GM19397 (cell line): ENCODE measurements at regions not wholly inside any gene's neighbourhood (a gene's known extent, or its start where the extent isn't known, plus 50 kb on each side); places are given as distances from the start of the nearest gene placed in this dataset.
"Not testable (repeated sequence)": the region's sequence is repeated elsewhere in the genome, so short reads cannot be mapped to it uniquely, and the experiment has no call there.

ENCODE experiments used
- ATAC-seq: cut with Tn5 transposase; IDR thresholded peaks from one replicate; pipeline ENCODE4 v1.9.1; 2021; ENCODE audit warnings: mild to moderate bottlenecking, moderate library complexity; ENCODE audit not compliant: unreplicated experiment

DNA sequence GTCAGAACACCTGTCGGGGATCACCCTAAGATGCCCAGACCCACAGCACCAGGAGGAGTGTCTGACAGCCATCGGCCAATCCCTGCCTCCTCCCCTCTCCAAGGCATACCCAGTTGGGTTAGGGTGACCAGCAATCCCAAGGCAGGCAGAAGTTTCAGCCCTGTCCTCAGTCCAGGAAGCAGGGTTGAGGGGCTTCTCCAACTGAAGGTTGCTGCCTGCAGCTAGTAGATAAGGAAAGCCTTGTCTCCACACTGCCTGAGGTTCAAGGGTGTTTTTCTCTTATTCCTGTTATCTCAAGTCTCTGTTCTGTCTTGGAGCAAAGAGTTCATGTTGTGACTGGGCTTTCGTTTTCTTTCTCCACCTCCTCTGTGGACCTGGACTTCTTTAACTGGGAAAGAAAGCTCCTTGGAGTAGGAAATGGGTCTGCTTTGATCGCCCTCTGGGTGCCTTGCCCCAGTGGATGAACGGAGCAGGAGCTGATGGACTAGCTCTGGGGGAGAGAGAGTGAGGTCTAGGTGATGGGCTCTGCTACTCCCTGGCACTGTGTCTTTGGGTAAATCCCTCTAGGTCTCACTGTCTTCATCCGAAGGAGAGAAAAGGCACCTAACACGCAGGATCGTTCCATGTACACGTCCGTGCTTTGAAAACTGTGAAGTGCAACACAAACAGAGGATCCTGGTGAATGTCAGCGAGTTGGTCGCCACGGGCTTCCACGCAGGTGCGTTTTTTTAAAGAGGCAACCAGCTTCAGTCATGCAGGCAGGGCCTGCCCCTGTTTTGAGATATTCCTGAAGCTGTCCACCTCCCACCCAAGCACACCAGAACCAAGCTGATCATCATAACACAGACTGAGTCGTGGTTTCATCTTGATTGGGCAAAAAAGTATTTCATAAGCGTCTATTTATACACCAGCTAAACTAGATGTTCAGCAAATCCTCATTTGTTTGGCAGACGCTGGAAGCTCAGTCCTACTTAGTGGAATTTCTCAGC, 52.5 kb upstream of the FOXN3 start:
- no peak for ATAC-seq

DNA sequence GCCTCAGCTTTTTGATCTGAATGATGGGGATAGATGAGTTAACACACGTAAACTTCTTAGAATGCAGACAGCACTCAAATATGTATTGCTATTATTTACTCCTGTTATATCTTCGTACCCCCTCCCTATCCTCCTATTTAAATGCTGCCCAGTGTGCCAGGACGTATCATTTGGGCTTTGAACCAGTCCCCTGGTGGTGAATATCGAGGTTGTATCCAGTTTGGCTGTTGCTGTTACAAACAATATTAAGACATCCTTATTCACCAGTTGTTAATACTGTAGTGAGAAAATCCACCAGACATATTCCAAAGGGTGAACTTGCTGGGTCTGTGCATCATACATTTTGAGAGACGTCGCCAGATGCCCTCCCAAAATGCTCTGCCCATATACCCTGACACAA, 51.5 kb upstream of the FOXN3 start:
- ATAC-seq: no peak

DNA sequence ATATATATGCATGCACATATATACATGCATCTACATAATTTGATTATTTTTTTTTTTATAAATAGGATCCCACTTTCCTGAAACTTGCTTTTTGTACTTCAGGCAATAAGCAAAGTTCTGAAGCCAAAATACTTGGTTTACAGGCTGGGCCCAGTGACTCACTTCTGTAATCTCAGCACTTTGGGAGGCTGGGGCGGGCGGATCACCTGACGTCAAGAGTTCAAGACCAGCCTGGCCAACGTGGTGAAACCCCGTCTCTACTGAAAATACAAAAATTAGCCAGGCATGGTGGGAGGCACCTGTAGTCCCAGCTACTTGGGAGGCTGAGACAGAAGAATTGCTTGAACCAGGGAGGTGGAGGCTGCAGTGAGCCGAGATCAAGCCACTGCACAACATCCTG, 51.0 kb upstream of the FOXN3 start:
- ATAC-seq: not testable (repeated sequence)

- no peak for ATAC-seq
Measured at GRCh38 chr14:89466944-89467343, 49.9 kb upstream of the FOXN3 start.
